Right renal cortex interstitium (tissue), 3 donors: ENCODE measurements at regions not wholly inside any gene's neighbourhood (a gene's known extent, or its start where the extent isn't known, plus 50 kb on each side); places are given as distances from the start of the nearest gene placed in this dataset.
"Not testable (repeated sequence)": the region's sequence is repeated elsewhere in the genome, so short reads cannot be mapped to it uniquely, and the experiment has no call there.

Experiments
- DNase-seq, 3 donors: peaks; one replicate each; pipeline ENCODE4 v3.0.0-alpha.2; 2013; ENCODE audit warnings: low read depth in 3 of 3, low spot score in 2 of 3

DNA sequence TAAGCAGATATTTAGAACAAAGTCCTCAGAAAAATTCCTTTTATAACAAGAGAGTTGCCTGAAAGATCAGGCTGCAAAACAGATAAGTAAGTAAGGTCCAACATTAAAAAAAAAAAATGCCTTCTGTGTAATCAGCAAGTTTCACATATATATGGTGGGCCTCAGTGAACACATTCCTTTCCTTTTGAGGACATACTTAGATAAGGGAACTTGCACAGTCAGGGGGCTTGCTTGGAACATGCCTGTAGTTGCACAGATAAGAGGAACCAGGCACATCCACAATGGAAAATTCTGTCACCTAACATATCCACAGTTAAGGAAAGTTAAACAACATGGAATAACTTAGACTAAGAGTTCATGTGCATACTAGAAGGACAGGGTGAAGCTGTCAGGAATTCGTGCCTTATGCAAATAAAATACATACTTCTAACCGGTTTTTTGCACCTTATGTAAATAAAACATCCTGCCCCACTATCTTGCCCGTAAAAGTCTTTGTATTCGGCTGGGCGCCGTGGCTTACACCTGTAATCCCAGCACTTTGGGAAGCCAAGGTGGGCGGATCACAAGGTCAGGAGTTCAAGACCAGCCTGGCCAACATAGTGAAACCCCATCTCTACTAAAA, 257.3 kb downstream of the ZNF33B start:
- DNase-seq = no peak

DNA sequence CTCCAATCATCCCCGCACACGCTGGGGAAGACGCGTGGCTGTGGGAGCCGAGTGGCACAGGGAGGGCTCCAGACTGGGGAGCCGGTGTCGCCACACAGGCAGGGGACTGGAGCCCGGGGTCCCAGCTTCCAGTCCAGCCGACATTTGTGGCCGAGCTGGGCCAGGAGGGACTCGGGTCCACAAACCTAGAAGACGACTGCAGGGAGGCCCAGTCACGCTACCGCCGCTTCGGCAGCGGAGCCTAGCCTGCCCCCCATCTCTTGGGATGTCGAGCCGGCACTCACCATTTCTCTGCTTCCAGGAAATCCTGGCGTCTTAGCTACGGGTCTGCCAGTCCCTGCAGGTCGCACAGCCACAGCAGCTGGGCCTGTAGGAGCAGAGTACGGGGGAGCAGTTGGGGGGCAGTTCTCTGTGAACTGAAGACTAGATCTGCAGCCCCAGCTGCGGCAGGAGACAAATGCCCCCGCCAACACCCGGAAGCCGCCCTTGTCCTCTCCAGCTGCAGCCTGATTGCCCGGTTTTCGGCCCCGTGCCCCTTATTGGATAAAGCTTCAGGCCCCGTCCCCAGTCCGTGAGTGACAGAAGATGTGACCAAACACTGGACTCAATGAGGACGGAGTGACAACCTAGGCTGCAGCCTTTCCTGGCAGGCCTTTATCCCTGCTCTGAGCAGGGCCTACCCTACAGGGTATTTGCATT, 270.7 kb downstream of the ZNF33B start:
- peak; percentile 6 to 44 (median 29) for DNase-seq

DNA sequence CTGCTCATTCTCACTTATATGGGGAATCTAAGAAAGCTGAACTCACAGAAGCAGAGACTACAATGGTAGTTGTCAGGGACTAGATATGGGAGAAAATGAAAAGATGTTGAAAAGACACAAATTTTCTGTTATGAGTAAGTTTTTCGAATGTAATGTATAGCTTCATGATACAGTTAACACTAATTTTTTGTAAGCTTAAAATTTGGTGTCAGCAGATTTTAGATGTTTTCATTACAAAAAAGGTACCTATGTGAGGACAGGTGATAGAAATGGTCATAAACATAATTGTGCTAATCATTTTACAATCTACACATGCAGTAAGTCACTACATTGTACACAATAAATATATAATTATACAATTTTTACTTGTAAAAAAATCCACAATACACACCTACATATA, 286.6 kb downstream of the ZNF33B start:
- DNase-seq = no peak

GRCh38 chr10:42336593-42337337, 301.6 kb downstream of the ZNF33B start:
- not testable (repeated sequence) for DNase-seq

- DNase-seq = not testable (repeated sequence)
Observed at GRCh38 chr10:42335653-42336296, 302.6 kb downstream of the ZNF33B start.

- peak in 1 of 3 donors; percentile 6 for DNase-seq
Observed at GRCh38 chr10:42304341-42304740, 334.0 kb downstream of the ZNF33B start.

DNA sequence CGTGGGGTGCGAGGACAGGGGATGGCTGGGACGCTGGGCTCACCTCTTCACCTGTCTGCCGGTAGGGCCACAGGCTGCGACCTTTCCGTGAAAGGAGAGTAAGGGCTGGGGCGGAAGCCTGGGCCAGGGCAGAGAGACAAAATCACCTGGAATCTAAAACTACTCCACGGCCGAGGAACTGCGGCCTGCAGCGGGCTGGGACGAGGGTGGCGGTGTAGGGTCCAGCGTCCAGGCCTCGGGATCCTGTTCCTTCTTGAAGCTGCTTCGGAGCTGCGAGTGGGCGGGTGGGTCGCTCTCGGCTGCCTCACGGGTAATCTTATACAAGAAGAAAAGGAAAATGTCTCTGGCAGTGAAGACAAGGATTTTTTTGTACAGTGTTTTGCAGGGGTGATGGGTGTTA, 356.5 kb downstream of the ZNF33B start:
- DNase-seq = not testable (repeated sequence)

GRCh38 chr10:42269788-42270187, 368.6 kb downstream of the ZNF33B start:
- DNase-seq = not testable (repeated sequence)

DNA sequence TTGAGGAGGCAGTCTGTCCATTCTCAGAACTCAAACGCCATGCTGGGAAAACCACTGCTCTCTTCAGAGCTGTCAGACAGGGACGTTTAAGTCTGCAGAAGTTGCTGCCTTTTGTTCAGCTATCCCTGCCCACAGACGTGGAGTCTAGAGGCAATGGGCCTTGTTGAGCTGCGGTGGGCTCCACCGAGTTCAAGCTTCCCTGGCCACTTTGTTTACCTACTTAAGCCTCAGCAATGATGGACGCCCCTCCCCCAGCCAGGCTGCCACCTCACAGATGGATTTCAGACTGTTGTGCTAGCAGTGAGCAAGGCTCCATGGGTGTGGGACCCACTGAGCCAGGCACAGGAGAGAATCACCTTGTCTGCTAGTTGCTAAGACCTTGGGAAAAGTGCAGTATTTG, 375.1 kb downstream of the ZNF33B start:
- not testable (repeated sequence) for DNase-seq

DNA sequence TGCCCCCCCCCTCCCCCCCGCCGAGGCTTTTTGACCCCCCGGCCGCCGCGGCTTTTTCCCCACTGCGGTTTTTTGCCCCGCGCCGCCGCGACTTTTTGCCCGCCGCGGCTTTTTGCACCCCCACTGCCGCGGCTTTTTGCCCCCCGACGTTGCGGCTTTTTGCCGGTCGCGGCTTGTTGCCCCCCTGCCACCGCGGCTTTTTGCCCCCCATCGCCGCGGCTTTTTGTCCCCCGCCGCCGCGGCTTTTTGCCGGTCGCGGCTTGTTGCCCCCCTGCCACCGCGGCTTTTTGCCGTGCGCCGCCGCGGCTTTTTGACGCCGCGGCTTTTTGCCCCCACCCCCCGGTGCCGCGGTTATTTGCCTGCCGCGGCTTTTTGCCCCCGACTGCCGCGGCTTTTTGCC, 395.4 kb downstream of the ZNF33B start:
- not testable (repeated sequence) for DNase-seq

DNA sequence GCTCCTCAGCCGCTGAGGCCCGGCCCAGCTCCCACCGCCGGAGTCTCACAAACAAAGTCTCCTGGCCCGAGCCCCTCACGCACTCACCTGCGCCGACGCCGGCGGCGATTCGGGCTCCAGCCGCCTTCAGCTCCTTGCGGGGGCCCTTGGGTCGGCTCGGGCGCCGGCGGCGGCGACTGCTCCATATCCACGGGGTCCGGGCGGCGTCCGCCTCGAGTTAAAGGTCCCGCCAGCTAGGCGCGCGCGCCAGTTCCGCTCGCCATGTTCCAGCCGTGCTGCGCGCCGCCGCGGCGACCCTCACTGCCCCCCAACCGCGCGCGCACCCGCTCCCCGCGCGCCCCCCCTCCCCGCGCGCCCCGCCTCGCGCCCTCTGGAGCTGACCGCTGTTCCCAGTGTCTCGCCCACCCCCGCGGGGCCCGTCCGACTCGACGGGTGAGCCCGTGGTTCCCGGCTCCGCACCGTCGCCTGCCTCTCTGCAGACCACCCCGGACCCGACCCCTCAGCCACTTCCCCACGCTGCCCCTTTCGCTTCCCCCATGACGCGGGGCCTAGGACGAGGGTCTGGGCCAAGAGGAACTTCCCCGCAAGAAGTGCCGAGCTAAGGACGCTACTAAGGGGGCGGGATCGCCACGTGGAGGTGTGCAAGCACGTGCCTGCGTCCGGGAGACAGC, 396.1 kb downstream of the ZNF33B start:
- no peak for DNase-seq

- not testable (repeated sequence) for DNase-seq
Observed at GRCh38 chr10:42236401-42236800, 402.0 kb downstream of the ZNF33B start.

DNA sequence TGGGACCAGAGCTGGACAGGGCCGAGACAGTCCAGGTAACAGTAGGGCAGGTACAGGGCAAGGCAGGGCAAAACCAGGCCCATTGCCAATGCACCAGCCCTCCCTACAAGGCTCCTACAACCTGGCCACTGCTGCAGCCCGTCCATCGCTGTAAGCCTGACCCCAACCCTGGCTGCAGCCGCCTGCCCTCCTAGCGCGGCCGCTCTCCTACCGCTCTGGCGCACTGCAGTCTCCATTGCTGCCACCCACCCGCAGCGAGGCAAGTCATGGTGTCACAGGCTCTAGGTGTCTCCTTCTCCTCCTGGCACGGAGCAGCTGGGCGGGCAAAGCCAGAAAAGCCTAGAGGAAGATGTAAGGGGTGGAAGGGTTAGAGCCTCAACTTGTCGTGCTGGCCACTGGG, 402.6 kb downstream of the ZNF33B start:
- DNase-seq = not testable (repeated sequence)

- DNase-seq = not testable (repeated sequence)
Observed at GRCh38 chr10:42235241-42235640, 403.1 kb downstream of the ZNF33B start.

- not testable (repeated sequence) for DNase-seq
Observed at GRCh38 chr10:42234506-42234905, 403.9 kb downstream of the ZNF33B start.

GRCh38 chr10:42233461-42234206, 404.7 kb downstream of the ZNF33B start:
- not testable (repeated sequence) for DNase-seq

- not testable (repeated sequence) for DNase-seq
Observed at GRCh38 chr10:42232955-42233354, 405.4 kb downstream of the ZNF33B start.

DNA sequence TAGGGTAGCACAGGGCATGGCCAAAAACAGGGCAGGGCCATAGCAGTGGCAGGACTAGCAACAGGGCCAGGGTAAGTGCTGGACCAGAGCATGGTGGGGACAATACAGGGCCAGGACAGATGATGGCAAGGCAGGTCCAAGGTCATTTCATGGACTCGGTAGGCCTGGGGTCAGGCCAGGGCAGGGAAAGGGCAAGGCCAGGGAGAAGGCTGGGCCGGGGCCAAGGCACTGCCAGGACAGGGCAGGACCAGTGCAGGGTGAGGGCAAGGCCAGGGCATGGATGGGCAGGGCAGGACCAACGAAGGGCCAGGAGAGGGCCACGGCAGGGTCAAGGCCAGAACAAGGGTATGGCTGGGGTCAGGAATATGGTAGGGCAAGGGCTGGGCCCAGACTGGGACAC, 407.6 kb downstream of the ZNF33B start:
- DNase-seq = not testable (repeated sequence)

- not testable (repeated sequence) for DNase-seq
Observed at GRCh38 chr10:42230115-42230514, 408.3 kb downstream of the ZNF33B start.

GRCh38 chr10:42227859-42228258, 410.5 kb downstream of the ZNF33B start:
- DNase-seq = not testable (repeated sequence)
